Calu3 (cell line): ENCODE measurements at regions not wholly inside any gene's neighbourhood (a gene's known extent, or its start where the extent isn't known, plus 50 kb on each side); places are given as distances from the start of the nearest gene placed in this dataset.

Experiments used
- BruUV-seq: library from RNA; stranded (reverse); fragments of 400-500 nt; replicated peaks from 2 replicates; lab custom pipeline; 2021; lab: Mats Ljungman, UMichigan
- CTCF ChIA-PET: fragments of 300-600 bp; sonication (Branson Sonifier 250); formaldehyde crosslinking; loops from one replicate; lab custom pipeline; 2022; ENCODE audit warnings: antibody characterized with exemption; lab: Charles Lee
- DNase-seq: peaks from one replicate; pipeline ENCODE4 v3.0.0; 2022
- H3K27ac Mint-ChIP-seq: one replicate; pipeline ENCODE4 v1.8.0; 2022; ENCODE audit warnings: mixed read lengths; ENCODE audit not compliant: unreplicated experiment
- H3K27me3 Mint-ChIP-seq: one replicate; pipeline ENCODE4 v1.8.0; 2022; ENCODE audit warnings: mixed read lengths; ENCODE audit not compliant: unreplicated experiment
- H3K36me3 Mint-ChIP-seq: one replicate; pipeline ENCODE4 v1.8.0; 2022; ENCODE audit warnings: mild to moderate bottlenecking, moderate library complexity, mixed read lengths; ENCODE audit not compliant: insufficient read depth, unreplicated experiment
- H3K4me1 Mint-ChIP-seq: one replicate; pipeline ENCODE4 v1.8.0; 2022; ENCODE audit warnings: mild to moderate bottlenecking, low read depth, mixed read lengths; ENCODE audit not compliant: unreplicated experiment
- H3K4me3 Mint-ChIP-seq: one replicate; pipeline ENCODE4 v1.8.0; 2022; ENCODE audit warnings: mild to moderate bottlenecking, low read depth, moderate library complexity, mixed read lengths; ENCODE audit not compliant: unreplicated experiment
- H3K9me3 Mint-ChIP-seq: one replicate; pipeline ENCODE4 v1.8.0; 2022; ENCODE audit warnings: low read depth, mixed read lengths; ENCODE audit not compliant: unreplicated experiment
- CTCF ChIP-seq: fragments of 200-600 bp; IDR thresholded peaks from one replicate; pipeline ENCODE4 v1.8.0; 2022; ENCODE audit warnings: antibody characterized with exemption; ENCODE audit not compliant: unreplicated experiment
- intact Hi-C: fragments of 100-400 bp; cut with micrococcal nuclease; formaldehyde crosslinking; loops from one replicate; pipeline ENCODE4 v1.10.0; 2022; ENCODE audit not compliant: unreplicated experiment

- H3K4me1 Mint-ChIP-seq, result no peaks in the 10 kb centered on the region
- no peak overlapping the region for H3K27ac Mint-ChIP-seq
- no peaks in the 10 kb centered on the region for H3K9me3 Mint-ChIP-seq
- H3K27me3 Mint-ChIP-seq, result no peaks in the 10 kb centered on the region
- intact Hi-C loops, result no loop called here
- BruUV-seq, result no TSS peak
- H3K36me3 Mint-ChIP-seq, result no peaks in the 10 kb centered on the region
- DNase-seq, result no peak
- no peak for TF ChIP-seq CTCF
- H3K4me3 Mint-ChIP-seq, result no peak overlapping the region
- CTCF ChIA-PET, result interaction anchor here (0.6 kb wide), 1 partner anchor 376 kb away, joined by 3 read pairs; no protein-coding TSS in a partner anchor
Measured at GRCh38 chr1:91575909-91576519, 75.4 kb downstream of the CDC7 start.

DNA sequence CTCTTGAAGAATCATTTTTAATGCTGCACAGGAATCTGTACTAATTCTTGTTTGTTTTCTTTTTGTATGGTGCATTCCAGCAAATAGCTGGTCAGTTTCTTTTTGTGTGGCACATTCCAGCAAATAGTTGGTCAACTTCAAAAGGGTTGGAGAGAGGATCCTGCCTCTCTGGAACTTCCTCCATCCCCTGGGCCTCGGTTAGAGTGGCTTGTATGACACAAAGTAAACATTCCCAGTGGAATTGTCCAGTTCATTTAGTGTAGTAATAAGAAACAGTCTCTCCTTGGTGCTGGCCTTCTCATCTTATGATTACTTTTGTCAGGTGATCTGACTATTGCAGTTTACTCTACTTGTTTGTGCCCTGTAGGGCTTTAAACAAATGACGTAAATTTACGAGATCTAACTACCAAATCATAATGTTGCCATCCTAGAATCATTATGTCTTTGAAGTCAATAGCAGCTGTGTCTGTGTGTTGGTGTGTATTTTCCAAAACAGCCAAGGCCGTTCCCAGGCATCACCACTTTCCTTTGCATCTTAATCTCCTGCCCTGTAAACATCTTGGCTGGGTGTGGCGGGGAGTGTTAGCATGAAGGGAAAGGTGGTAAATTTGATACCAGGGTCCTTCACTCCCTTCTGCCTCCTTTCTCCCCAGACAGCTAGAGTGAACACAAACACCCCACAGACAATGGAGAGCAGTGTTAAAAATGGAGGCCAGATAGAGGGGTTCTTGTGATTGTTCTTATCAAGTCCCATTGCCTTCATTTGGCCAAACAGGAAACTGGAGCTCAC lies 77.9 kb downstream of the CDC7 start:
- no TSS peak for BruUV-seq
- CTCF ChIA-PET, result interaction anchor here (1.0 kb wide), 1 partner anchor 39 kb away, joined by 3 read pairs; no protein-coding TSS in a partner anchor
- TF ChIP-seq CTCF, result no peak
- H3K4me1 Mint-ChIP-seq, result no peaks in the 10 kb centered on the region
- H3K9me3 Mint-ChIP-seq, result no peaks in the 10 kb centered on the region
- no peak overlapping the region for H3K27ac Mint-ChIP-seq
- intact Hi-C loops, result no loop called here
- DNase-seq, result no peak
- no peak overlapping the region for H3K4me3 Mint-ChIP-seq
- H3K27me3 Mint-ChIP-seq, result no peaks in the 10 kb centered on the region
- H3K36me3 Mint-ChIP-seq, result no peaks in the 10 kb centered on the region

- H3K27ac Mint-ChIP-seq, result no peak overlapping the region
- TF ChIP-seq CTCF, result no peak
- BruUV-seq, result no TSS peak
- no peak overlapping the region for H3K4me3 Mint-ChIP-seq
- no peaks in the 10 kb centered on the region for H3K36me3 Mint-ChIP-seq
- no peaks in the 10 kb centered on the region for H3K27me3 Mint-ChIP-seq
- no peaks in the 10 kb centered on the region for H3K9me3 Mint-ChIP-seq
- intact Hi-C loops, result no loop called here
- H3K4me1 Mint-ChIP-seq, result no peaks in the 10 kb centered on the region
- CTCF ChIA-PET, result no interaction called here
- no peak for DNase-seq
Measured at GRCh38 chr1:91579658-91580228, 79.1 kb downstream of the CDC7 start.

DNA sequence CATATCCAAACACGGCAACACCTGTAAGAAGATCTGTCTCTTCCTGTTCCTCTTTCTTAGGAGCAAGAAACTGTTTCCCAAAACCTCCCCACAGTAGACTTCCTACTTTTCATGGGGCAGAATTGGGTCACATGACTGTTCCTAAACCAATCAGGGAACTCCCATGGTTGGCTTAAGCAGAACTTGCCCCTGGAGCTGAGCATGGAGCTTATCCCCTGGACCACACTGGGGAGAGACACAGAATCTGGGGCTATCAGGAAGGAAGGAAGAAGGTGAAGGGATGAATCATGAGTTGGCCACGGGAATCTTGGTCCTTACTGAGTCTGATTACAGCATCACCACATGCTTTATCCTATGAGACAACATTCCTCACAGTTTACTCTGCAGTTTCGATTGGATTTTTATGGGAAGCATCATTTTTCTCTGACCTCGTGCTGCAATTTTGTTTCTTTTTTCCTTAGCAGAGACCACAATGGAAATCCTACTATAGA lies 81.8 kb downstream of the CDC7 start:
- Mint-ChIP-seq H3K36me3 (no peaks in the 10 kb centered on the region), H3K9me3 (no peaks in the 10 kb centered on the region), H3K4me3 (no peak overlapping the region), H3K27ac (no peak overlapping the region), H3K4me1 (no peaks in the 10 kb centered on the region), H3K27me3 (no peaks in the 10 kb centered on the region)
- DNase-seq, result no peak
- intact Hi-C loops, result no loop called here
- no TSS peak for BruUV-seq
- CTCF ChIA-PET, result interaction anchor here (0.5 kb wide), 1 partner anchor 332 kb away, joined by 3 read pairs; no protein-coding TSS in a partner anchor
- TF ChIP-seq CTCF, result no peak
